HEK293 (cell line): ENCODE measurements at regions not wholly inside any gene's neighbourhood (a gene's known extent, or its start where the extent isn't known, plus 50 kb on each side); places are given as distances from the start of the nearest gene placed in this dataset.

ENCODE experiments used
- CTCF ChIA-PET: fragments of 350-600 bp; formaldehyde crosslinking; extraction: SDS; loops from one replicate; lab custom pipeline; 2021; ENCODE audit warnings: antibody characterized with exemption; lab: Yijun Ruan, JAX
- POLR2A ChIA-PET: fragments of 300-600 bp; formaldehyde crosslinking; extraction: SDS; loops from one replicate; lab custom pipeline; 2020; ENCODE audit warnings: antibody characterized with exemption, inconsistent platforms; lab: Yijun Ruan, JAX
- H3K27ac ChIP-seq: fragments of 200-500 bp; sonication (Bioruptor generic); 2 replicates; pipeline ENCODE4 v1.5.1; 2014; ENCODE audit warnings: low read depth, low read length, control low read depth, inconsistent platforms; ENCODE audit errors: extremely low read depth
- H3K36me3 ChIP-seq, 2 experiments: fragments of 200-500 bp in 1 of 2; sonication (Bioruptor generic) in 1 of 2; 1 replicate in 1 of 2; 2 replicates in 1 of 2; pipeline ENCODE4 v1.5.1; 2014 to 2017; ENCODE audit warnings: inconsistent platforms in 2 of 2, low read length in 2 of 2; ENCODE audit not compliant: control insufficient read depth in 2 of 2, insufficient read depth in 1 of 2
- H3K4me1 ChIP-seq: fragments of 200-500 bp; sonication (Bioruptor generic); 2 replicates; pipeline ENCODE4 v1.5.1; 2014; ENCODE audit warnings: mild to moderate bottlenecking, low read length, inconsistent platforms; ENCODE audit not compliant: control insufficient read depth, insufficient read depth
- H3K4me3 ChIP-seq: 2 replicates; pipeline ENCODE4 v1.5.1; 2011; ENCODE audit warnings: low read depth, mild to moderate bottlenecking, control low read depth, low read length, moderate library complexity
- H3K9me3 ChIP-seq: fragments of 200-500 bp; sonication (Bioruptor generic); 2 replicates; pipeline ENCODE4 v1.5.1; 2014; ENCODE audit warnings: low read depth, low read length, inconsistent platforms; ENCODE audit not compliant: control insufficient read depth, insufficient read depth
- BCL11B ChIP-seq: fragments of 450-650 bp; formaldehyde crosslinking; IDR thresholded peaks from 2 replicates; pipeline ENCODE4 v1.5.1; 2016; ENCODE audit warnings: low read depth, missing biosample characterization, missing genetic modification characterization
- GLIS2 ChIP-seq: fragments of 450-650 bp; formaldehyde crosslinking; IDR thresholded peaks from 2 replicates; pipeline ENCODE4 v1.5.1; 2016; ENCODE audit warnings: missing biosample characterization, missing genetic modification characterization
- INSM2 ChIP-seq: fragments of 450-650 bp; formaldehyde crosslinking; IDR thresholded peaks from 2 replicates; pipeline ENCODE4 v1.5.1; 2016; ENCODE audit warnings: missing biosample characterization, missing genetic modification characterization
- PRDM4 ChIP-seq: fragments of 450-650 bp; formaldehyde crosslinking; IDR thresholded peaks from 2 replicates; pipeline ENCODE4 v1.5.1; 2017; ENCODE audit warnings: missing biosample characterization, missing genetic modification characterization
- ZBTB44 ChIP-seq: fragments of 450-650 bp; IDR thresholded peaks from 2 replicates; pipeline ENCODE4 v1.5.1; 2018; ENCODE audit warnings: missing biosample characterization, mild to moderate bottlenecking, missing genetic modification characterization
- ZBTB49 ChIP-seq: fragments of 450-650 bp; formaldehyde crosslinking; IDR thresholded peaks from 2 replicates; pipeline ENCODE4 v1.5.1; 2016; ENCODE audit warnings: missing biosample characterization, missing genetic modification characterization, low read depth
- ZFHX2 ChIP-seq: fragments of 450-650 bp; formaldehyde crosslinking; conservative IDR thresholded peaks from 2 replicates; pipeline ENCODE4 v1.5.1; 2016; ENCODE audit warnings: missing biosample characterization, missing genetic modification characterization
- ZFP69B ChIP-seq: fragments of 450-650 bp; formaldehyde crosslinking; IDR thresholded peaks from 2 replicates; pipeline ENCODE4 v1.5.1; 2016; ENCODE audit warnings: missing biosample characterization, missing genetic modification characterization
- ZNF140 ChIP-seq: fragments of 450-650 bp; formaldehyde crosslinking; IDR thresholded peaks from 2 replicates; pipeline ENCODE4 v1.5.1; 2016; ENCODE audit warnings: missing biosample characterization, missing genetic modification characterization
- ZNF146 ChIP-seq: fragments of 450-650 bp; formaldehyde crosslinking; IDR thresholded peaks from 2 replicates; pipeline ENCODE4 v1.5.1; 2016; ENCODE audit warnings: missing biosample characterization, missing genetic modification characterization
- ZNF2 ChIP-seq: fragments of 450-650 bp; formaldehyde crosslinking; IDR thresholded peaks from 2 replicates; pipeline ENCODE4 v1.5.1; 2016; ENCODE audit warnings: missing biosample characterization, missing genetic modification characterization
- ZNF223 ChIP-seq: fragments of 450-650 bp; formaldehyde crosslinking; IDR thresholded peaks from 2 replicates; pipeline ENCODE4 v1.5.1; 2016; ENCODE audit warnings: missing biosample characterization, missing genetic modification characterization
- ZNF23 ChIP-seq: fragments of 450-650 bp; formaldehyde crosslinking; IDR thresholded peaks from 2 replicates; pipeline ENCODE4 v1.5.1; 2016; ENCODE audit warnings: missing biosample characterization, missing genetic modification characterization, borderline replicate concordance
- ZNF248 ChIP-seq: fragments of 450-650 bp; formaldehyde crosslinking; IDR thresholded peaks from 2 replicates; pipeline ENCODE4 v1.5.1; 2017; ENCODE audit warnings: missing biosample characterization, missing genetic modification characterization
- ZNF37A ChIP-seq: fragments of 450-650 bp; IDR thresholded peaks from 2 replicates; pipeline ENCODE4 v1.5.1; 2018; ENCODE audit warnings: missing biosample characterization, missing genetic modification characterization
- ZNF416 ChIP-seq: fragments of 450-650 bp; formaldehyde crosslinking; IDR thresholded peaks from 2 replicates; pipeline ENCODE4 v1.5.1; 2016; ENCODE audit warnings: missing biosample characterization, missing genetic modification characterization
- ZNF544 ChIP-seq: fragments of 450-650 bp; formaldehyde crosslinking; IDR thresholded peaks from 2 replicates; pipeline ENCODE4 v1.5.0; 2017; ENCODE audit warnings: missing biosample characterization, missing genetic modification characterization
- ZNF626 ChIP-seq: fragments of 450-650 bp; sonication (Bioruptor Pico); formaldehyde crosslinking; IDR thresholded peaks from 2 replicates; pipeline ENCODE4 v1.5.1; 2018; ENCODE audit warnings: missing biosample characterization, missing genetic modification characterization, inconsistent platforms
- ZNF707 ChIP-seq: fragments of 450-650 bp; formaldehyde crosslinking; IDR thresholded peaks from 2 replicates; pipeline ENCODE4 v1.5.1; 2016; ENCODE audit warnings: missing biosample characterization, missing genetic modification characterization
- ZNF747 ChIP-seq: fragments of 450-650 bp; formaldehyde crosslinking; IDR thresholded peaks from 2 replicates; pipeline ENCODE4 v1.5.1; 2016; ENCODE audit warnings: missing biosample characterization, missing genetic modification characterization
- ZNF830 ChIP-seq: fragments of 450-650 bp; IDR thresholded peaks from 2 replicates; pipeline ENCODE4 v1.5.0; 2018; ENCODE audit warnings: missing biosample characterization, missing genetic modification characterization, low read depth, mild to moderate bottlenecking, moderate library complexity

- CTCF ChIA-PET = interaction anchor here (0.5 kb wide), 1 partner anchor 637 kb away, joined by 3 read pairs; no protein-coding TSS in a partner anchor
- Histone ChIP-seq H3K4me1 (no peaks in the 10 kb centered on the region; the same call in 1 of the 2 replicates), H3K36me3 (no peaks in the 10 kb centered on the region), H3K9me3 (no peaks in the 10 kb centered on the region)
- POLR2A ChIA-PET = no interaction called here
- TF ChIP-seq ZNF544 (tag by site-specific recombination) (no peak), GLIS2 (tag by site-specific recombination) (no peak), BCL11B (tag by site-specific recombination) (no peak), INSM2 (no peak), ZNF23 (tag by site-specific recombination) (no peak), ZNF2 (tag by site-specific recombination) (no peak), ZNF248 (no peak), ZFP69B (tag by site-specific recombination) (no peak), ZNF416 (tag by site-specific recombination) (no peak), ZNF830 (no peak), ZNF747 (no peak), ZNF707 (tag by site-specific recombination) (no peak)
- TF ChIP-seq, all 188 proteins: peak for 0
- H3K4me3 ChIP-seq = no peak overlapping the region
- H3K27ac ChIP-seq = no peak overlapping the region
Measured at GRCh38 chr5:89929173-89929572, 480.4 kb downstream of the CETN3 start.

- H3K36me3 ChIP-seq = no peaks in the 10 kb centered on the region
- no peaks in the 10 kb centered on the region for H3K4me1 ChIP-seq
- TF ChIP-seq ZBTB44 = no peak
- no peak for TF ChIP-seq PRDM4 (tag by site-specific recombination)
- no peak for TF ChIP-seq ZFHX2 (tag by site-specific recombination)
- TF ChIP-seq ZNF37A = no peak
- TF ChIP-seq ZNF146 (tag by site-specific recombination) = no peak
- TF ChIP-seq ZNF223 = no peak
- no peak for TF ChIP-seq ZBTB49 (tag by site-specific recombination)
- no peak for TF ChIP-seq ZNF140 (tag by site-specific recombination)
- no peak for TF ChIP-seq ZNF626 (tag by site-specific recombination)
- ChIA-PET CTCF (no interaction called here), POLR2A (no interaction called here)
- no peak overlapping the region for H3K27ac ChIP-seq
- H3K9me3 ChIP-seq = no peaks in the 10 kb centered on the region
- no peak overlapping the region for H3K4me3 ChIP-seq
Measured at GRCh38 chr5:89922161-89922560, 487.4 kb downstream of the CETN3 start.
